Aorta (tissue), 5 donors: ENCODE measurements at regions not wholly inside any gene's neighbourhood (a gene's known extent, or its start where the extent isn't known, plus 50 kb on each side); places are given as distances from the start of the nearest gene placed in this dataset.

Experiments
- ATAC-seq: fragments of 200-7000 bp; cut with Tn5 transposase; one replicate; pipeline ENCODE4 v1.9.1; 2022; ENCODE audit warnings: moderate library complexity; ENCODE audit not compliant: low FRiP score
- DNase-seq, 2 donors: peaks; one replicate each; pipeline ENCODE4 v3.0.0-alpha.2; 2020
- H3K27ac ChIP-seq, 2 donors: one replicate each; pipeline ENCODE4 v1.5.1; 2013; ENCODE audit warnings: low read length in 2 of 2, mild to moderate bottlenecking in 2 of 2, moderate library complexity in 2 of 2, control low read depth in 1 of 2, inconsistent platforms in 1 of 2, low read depth in 1 of 2
- H3K27me3 ChIP-seq, 2 donors: one replicate each; pipeline ENCODE4 v1.6.1; 2013; ENCODE audit warnings: control low read depth in 1 of 2, low read length in 1 of 2, mild to moderate bottlenecking in 1 of 2, moderate library complexity in 1 of 2; ENCODE audit not compliant: insufficient read depth in 2 of 2, control insufficient read depth in 1 of 2
- H3K36me3 ChIP-seq, 2 donors: one replicate each; pipeline ENCODE4 v1.6.1; 2013; ENCODE audit warnings: control low read depth in 1 of 2, low read length in 1 of 2, mild to moderate bottlenecking in 1 of 2; ENCODE audit not compliant: insufficient read depth in 2 of 2, control insufficient read depth in 1 of 2
- H3K4me1 ChIP-seq, 2 donors: one replicate each; pipeline ENCODE4 v1.6.1; 2013; ENCODE audit warnings: low read length in 2 of 2, control low read depth in 1 of 2, mild to moderate bottlenecking in 1 of 2, moderate library complexity in 1 of 2; ENCODE audit not compliant: insufficient read depth in 2 of 2, control insufficient read depth in 1 of 2
- H3K4me3 ChIP-seq, 2 donors: one replicate each; pipeline ENCODE4 v1.5.1; 2013; ENCODE audit warnings: low read length in 2 of 2, control low read depth in 1 of 2, mild to moderate bottlenecking in 1 of 2
- H3K9me3 ChIP-seq: one replicate; pipeline ENCODE4 v1.6.1; 2013; ENCODE audit warnings: mild to moderate bottlenecking, low read length; ENCODE audit not compliant: control insufficient read depth
- WGBS, 2 donors: extraction: QIAGEN DNeasy Blood & Tissue Kit; methylation state at CpG; one replicate each; pipeline ENCODE4 v1.1.7; 2013; 5-methylcytosine and 5-hydroxymethylcytosine counted together
- intact Hi-C, 2 donors: fragments of 100-400 bp; cut with DNase I; formaldehyde crosslinking; loops; one replicate each; pipeline versions ENCODE4 v1.14.2 to v1.15.0; 2022
- donor health status: healthy with polysubstance abuse.
- donor health status: Bipolar disorder and iron deficiency.
- donor health status: DM: no; HTN: no; CAD: no.
- donor health status: DM: no; HTN: no; CAD: no.
- donor health status: DM: yes; HTN: yes; CAD: no.

- no peaks in the 10 kb centered on the region for H3K36me3 ChIP-seq
- H3K4me1 ChIP-seq, result no peaks in the 10 kb centered on the region
- WGBS, 2 donors, result 45 to 53% methylated on average over 4 of the region's 4 CpGs
- no peaks in the 10 kb centered on the region for H3K9me3 ChIP-seq
- no peaks in the 10 kb centered on the region for H3K27me3 ChIP-seq
- no peak for DNase-seq
- H3K4me3 ChIP-seq, result no peak overlapping the region
- no peak overlapping the region for H3K27ac ChIP-seq
- intact Hi-C loops, result no loop called here
- no peak for ATAC-seq
Measured at GRCh38 chr18:24915547-24915946, 436.4 kb downstream of the ZNF521 start.

- ATAC-seq, result no peak
- Histone ChIP-seq H3K27me3 (no peaks in the 10 kb centered on the region), H3K9me3 (no peaks in the 10 kb centered on the region), H3K4me3 (no peak overlapping the region), H3K27ac (no peak overlapping the region), H3K36me3 (no peaks in the 10 kb centered on the region), H3K4me1 (no peaks in the 10 kb centered on the region)
- intact Hi-C loops, result no loop called here
- WGBS, 2 donors, result 68 to 72% methylated on average over 9 of the region's 9 CpGs
- no peak for DNase-seq
Measured at GRCh38 chr18:24917767-24918166, 434.2 kb downstream of the ZNF521 start.

GRCh38 chr18:24918257-24918656 lies 433.7 kb downstream of the ZNF521 start:
- ATAC-seq (no peak), DNase-seq (no peak)
- Histone ChIP-seq H3K9me3 (no peaks in the 10 kb centered on the region), H3K27me3 (no peaks in the 10 kb centered on the region), H3K36me3 (no peaks in the 10 kb centered on the region), H3K4me3 (no peak overlapping the region), H3K27ac (no peak overlapping the region), H3K4me1 (no peaks in the 10 kb centered on the region)
- 58 to 71% methylated on average over 6 of the region's 6 CpGs for WGBS, 2 donors
- intact Hi-C loops, result no loop called here

GRCh38 chr18:24919181-24919797 lies 432.7 kb downstream of the ZNF521 start:
- 69 to 75% methylated on average over 10 of the region's 10 CpGs for WGBS, 2 donors
- Histone ChIP-seq H3K27ac (no peak overlapping the region), H3K9me3 (no peaks in the 10 kb centered on the region), H3K4me1 (no peaks in the 10 kb centered on the region), H3K36me3 (no peaks in the 10 kb centered on the region), H3K27me3 (no peaks in the 10 kb centered on the region), H3K4me3 (no peak overlapping the region)
- intact Hi-C loops, result no loop called here
- DNase-seq (no peak), ATAC-seq (no peak)

- Histone ChIP-seq H3K27me3 (no peaks in the 10 kb centered on the region), H3K9me3 (no peaks in the 10 kb centered on the region), H3K4me1 (no peaks in the 10 kb centered on the region), H3K27ac (no peak overlapping the region), H3K4me3 (no peak overlapping the region), H3K36me3 (no peaks in the 10 kb centered on the region)
- WGBS, 2 donors, result 44 to 50% methylated on average over 4 of the region's 4 CpGs
- ATAC-seq (no peak), DNase-seq (no peak)
- intact Hi-C loops, result no loop called here
Measured at GRCh38 chr18:24922491-24922890, 429.5 kb downstream of the ZNF521 start.

GRCh38 chr18:24923138-24923537 lies 428.8 kb downstream of the ZNF521 start:
- ATAC-seq (no peak), DNase-seq (no peak)
- H3K4me3 ChIP-seq, result no peak overlapping the region
- WGBS, 2 donors, result 0 to 59% methylated on average over 1 of the region's 1 CpG
- H3K4me1 ChIP-seq, result no peaks in the 10 kb centered on the region
- H3K27me3 ChIP-seq, result no peaks in the 10 kb centered on the region
- H3K27ac ChIP-seq, result no peak overlapping the region
- H3K36me3 ChIP-seq, result no peaks in the 10 kb centered on the region
- H3K9me3 ChIP-seq, result no peaks in the 10 kb centered on the region
- intact Hi-C loops, result no loop called here

GRCh38 chr18:24924066-24924716 lies 427.8 kb downstream of the ZNF521 start:
- Histone ChIP-seq H3K27me3 (no peaks in the 10 kb centered on the region), H3K4me1 (no peaks in the 10 kb centered on the region), H3K9me3 (no peaks in the 10 kb centered on the region), H3K27ac (no peak overlapping the region), H3K36me3 (no peaks in the 10 kb centered on the region), H3K4me3 (no peak overlapping the region)
- DNase-seq (no peak), ATAC-seq (no peak)
- WGBS, 2 donors, result 63 to 68% methylated on average over 12 of the region's 12 CpGs
- intact Hi-C loops, result no loop called here

GRCh38 chr18:24926649-24927048 lies 425.3 kb downstream of the ZNF521 start:
- H3K4me1 ChIP-seq, result no peaks in the 10 kb centered on the region
- intact Hi-C loops, result no loop called here
- no peak overlapping the region for H3K4me3 ChIP-seq
- DNase-seq (no peak), ATAC-seq (no peak)
- H3K36me3 ChIP-seq, result no peaks in the 10 kb centered on the region
- no peak overlapping the region for H3K27ac ChIP-seq
- H3K27me3 ChIP-seq, result no peaks in the 10 kb centered on the region
- peaks cover 3% of the 10 kb centered on the region for H3K9me3 ChIP-seq
- 87 to 88% methylated on average over 1 of the region's 1 CpG for WGBS, 2 donors

- ATAC-seq, result no peak
- no peaks in the 10 kb centered on the region for H3K36me3 ChIP-seq
- H3K4me3 ChIP-seq, result no peak overlapping the region
- intact Hi-C loops, result no loop called here
- WGBS, 2 donors, result 31 to 40% methylated on average over 8 of the region's 8 CpGs
- no peak overlapping the region for H3K27ac ChIP-seq
- H3K4me1 ChIP-seq, result no peaks in the 10 kb centered on the region
- peaks cover 3% of the 10 kb centered on the region for H3K9me3 ChIP-seq
- DNase-seq, result no peak
- no peaks in the 10 kb centered on the region for H3K27me3 ChIP-seq
Measured at GRCh38 chr18:24928301-24928878, 423.6 kb downstream of the ZNF521 start.
